GM12892 (cell line): ENCODE measurements at regions not wholly inside any gene's neighbourhood (a gene's known extent, or its start where the extent isn't known, plus 50 kb on each side); places are given as distances from the start of the nearest gene placed in this dataset.

Experiments
- POLR2A ChIP-seq: IDR thresholded peaks from 2 replicates; pipeline ENCODE4 v1.6.1; 2011; ENCODE audit warnings: low read depth, low read length, control low read depth
- TAF1 ChIP-seq: IDR thresholded peaks from 2 replicates; pipeline ENCODE4 v1.6.1; 2011; ENCODE audit warnings: low read depth, mild to moderate bottlenecking, control low read depth, low read length, borderline replicate concordance

DNA sequence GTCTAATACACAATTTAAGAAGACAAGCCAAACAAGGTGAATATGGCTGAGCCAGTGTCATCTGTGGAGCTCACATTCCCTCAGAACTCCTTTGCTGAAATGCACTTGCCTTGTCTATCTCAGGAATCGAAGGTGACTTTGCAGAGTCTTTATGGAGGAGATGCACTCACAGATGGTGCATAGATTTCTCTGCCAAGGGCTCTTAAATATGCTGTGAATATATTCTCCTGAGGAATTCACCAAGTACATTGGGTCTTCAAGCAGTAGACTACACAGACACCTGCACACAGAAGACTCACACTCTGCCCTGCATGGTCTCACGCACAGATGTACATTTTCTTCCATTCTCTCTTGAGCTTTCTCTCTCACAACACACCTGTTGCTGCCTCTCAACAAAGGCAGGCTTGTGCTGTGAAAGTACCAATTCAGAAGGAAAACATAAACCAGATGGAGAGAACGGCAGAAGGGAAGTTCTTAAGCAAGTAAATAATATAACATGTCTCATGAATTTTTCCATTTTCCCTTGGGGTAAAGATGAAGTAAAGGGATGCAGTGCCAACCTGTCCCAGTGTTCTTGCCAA is 174.7 kb downstream of the DLEU7 start:
- TF ChIP-seq POLR2A: no peak
- TF ChIP-seq TAF1: no peak
